H1 (cell line): ENCODE measurements at regions not wholly inside any gene's neighbourhood (a gene's known extent, or its start where the extent isn't known, plus 50 kb on each side); places are given as distances from the start of the nearest gene placed in this dataset.

ENCODE experiments used
- CTCF ChIA-PET: fragments of 300-600 bp; sonication (Branson Sonifier 250); formaldehyde crosslinking; loops from one replicate; lab custom pipeline; 2021; ENCODE audit not compliant: partially characterized antibody; lab: Charles Lee
- POLR2A ChIA-PET: fragments of 300-600 bp; sonication (Branson Sonifier 250); formaldehyde crosslinking; loops from one replicate; lab custom pipeline; 2021; ENCODE audit warnings: inconsistent platforms; ENCODE audit not compliant: partially characterized antibody; lab: Charles Lee
- DNase-seq, 2 experiments: peaks; one replicate each; pipeline versions ENCODE4 v3.0.0 to v3.0.0-alpha.2; 2010 to 2022; ENCODE audit warnings: low spot score in 2 of 2, low read depth in 1 of 2, mixed read lengths in 1 of 2
- FAIRE-seq: peaks from 2 replicates; lab custom pipeline; 2011; peaks lifted over from hg19 to GRCh38; lab: Jason Lieb, UNC
- H2AFZ ChIP-seq: 2 replicates; pipeline ENCODE4 v1.8.1; 2012; ENCODE audit warnings: low read length, inconsistent platforms
- H2AK5ac ChIP-seq: 2 replicates; pipeline ENCODE4 v1.6.1; 2013; ENCODE audit warnings: low read depth, low read length
- H2BK120ac ChIP-seq: replicated peaks from 2 replicates; pipeline ENCODE3; 2013; ENCODE audit warnings: low read depth, low read length, inconsistent platforms
- H2BK12ac ChIP-seq: 2 replicates; pipeline ENCODE4 v1.6.1; 2013; ENCODE audit warnings: low read depth, low read length
- H2BK15ac ChIP-seq: 2 replicates; pipeline ENCODE4 v1.6.1; 2013; ENCODE audit warnings: low read length
- H2BK20ac ChIP-seq: 2 replicates; pipeline ENCODE4 v1.6.1; 2013; ENCODE audit warnings: low read length
- H2BK5ac ChIP-seq: 2 replicates; pipeline ENCODE4 v1.6.1; 2013; ENCODE audit warnings: low read depth, low read length
- H3K14ac ChIP-seq: 2 replicates; pipeline ENCODE4 v1.6.1; 2013; ENCODE audit warnings: inconsistent platforms; ENCODE audit not compliant: insufficient read length
- H3K18ac ChIP-seq: 2 replicates; pipeline ENCODE4 v1.6.1; 2013; ENCODE audit warnings: low read length; ENCODE audit errors: extremely low read depth
- H3K23ac ChIP-seq: 2 replicates; pipeline ENCODE4 v1.6.1; 2013; ENCODE audit warnings: inconsistent platforms; ENCODE audit not compliant: insufficient read length
- H3K23me2 ChIP-seq: 2 replicates; pipeline ENCODE4 v1.6.1; 2013; ENCODE audit warnings: low read depth, low read length
- H3K27ac ChIP-seq: 2 replicates; pipeline ENCODE4 v1.6.1; 2011; ENCODE audit warnings: low read depth, low read length, inconsistent platforms
- H3K27me3 ChIP-seq, 4 experiments: replicated peaks in 1 of 4; 1 replicate in 1 of 4; 2 replicates in 3 of 4; pipeline versions ENCODE4 v1.6.1 to v1.8.1; 2011 to 2013; ENCODE audit warnings: low read length in 3 of 4, mild to moderate bottlenecking in 3 of 4, inconsistent platforms in 2 of 4, mixed read lengths in 2 of 4, moderate library complexity in 1 of 4; ENCODE audit not compliant: control insufficient read depth in 3 of 4, insufficient read depth in 3 of 4; ENCODE audit errors: extremely low read depth in 1 of 4
- H3K36me3 ChIP-seq, 4 experiments: 2 replicates each; pipeline versions ENCODE4 v1.6.1 to v1.8.1; 2011 to 2013; ENCODE audit warnings: mild to moderate bottlenecking in 4 of 4, low read length in 3 of 4, moderate library complexity in 2 of 4, control low read depth in 1 of 4, inconsistent platforms in 1 of 4; ENCODE audit not compliant: insufficient read depth in 4 of 4, control insufficient read depth in 2 of 4
- H3K4ac ChIP-seq: replicated peaks from 2 replicates; pipeline ENCODE3; 2013; ENCODE audit warnings: low read length, low read depth, mixed read lengths, inconsistent platforms; ENCODE audit not compliant: insufficient read length
- H3K4me1 ChIP-seq, 4 experiments: replicated peaks in 1 of 4; 1 replicate in 1 of 4; 2 replicates in 3 of 4; pipeline versions ENCODE4 v1.6.1 to v1.8.1; 2011 to 2013; ENCODE audit warnings: low read length in 3 of 4, inconsistent platforms in 2 of 4, mixed read lengths in 1 of 4; ENCODE audit not compliant: insufficient read depth in 4 of 4, control insufficient read depth in 3 of 4
- H3K4me2 ChIP-seq, 2 experiments: 2 replicates each; pipeline versions ENCODE4 v1.6.1 to v1.8.1; 2011 to 2013; ENCODE audit warnings: low read depth in 2 of 2, low read length in 2 of 2, control low read depth in 1 of 2, inconsistent platforms in 1 of 2, mild to moderate bottlenecking in 1 of 2; ENCODE audit not compliant: insufficient read depth in 1 of 2
- H3K4me3 ChIP-seq, 4 experiments: fragments of 200-600, 300-600 bp in 1 of 4; sonication (generic), shearing (Covaris generic), sonication (Bioruptor Twin) in 1 of 4; 2 replicates each; pipeline versions ENCODE4 v1.5.1 to v1.8.1; 2011 to 2016; ENCODE audit warnings: low read length in 4 of 4, low read depth in 3 of 4, control low read depth in 2 of 4, inconsistent platforms in 2 of 4, mild to moderate bottlenecking in 2 of 4, mixed read lengths in 1 of 4, moderate library complexity in 1 of 4; ENCODE audit not compliant: insufficient read depth in 2 of 4; ENCODE audit errors: extremely low read depth in 1 of 4
- H3K56ac ChIP-seq: replicated peaks from 2 replicates; pipeline ENCODE3; 2013; ENCODE audit warnings: low read depth, mild to moderate bottlenecking, mixed read lengths, low read length, inconsistent platforms; ENCODE audit not compliant: insufficient read length
- H3K79me1 ChIP-seq: 2 replicates; pipeline ENCODE4 v1.6.1; 2013; ENCODE audit warnings: low read depth, low read length, control low read depth
- H3K79me2 ChIP-seq, 2 experiments: 2 replicates each; pipeline versions ENCODE4 v1.6.1 to v1.8.1; 2012 to 2013; ENCODE audit warnings: low read length in 2 of 2, mild to moderate bottlenecking in 2 of 2, inconsistent platforms in 1 of 2; ENCODE audit not compliant: insufficient read depth in 2 of 2, control insufficient read depth in 1 of 2
- H3K9ac ChIP-seq, 4 experiments: replicated peaks in 1 of 4; 1 replicate in 1 of 4; 2 replicates in 3 of 4; pipeline versions ENCODE4 v1.6.1 to v1.8.1; 2011 to 2013; ENCODE audit warnings: low read depth in 3 of 4, low read length in 3 of 4, control low read depth in 2 of 4, mild to moderate bottlenecking in 2 of 4, moderate library complexity in 2 of 4, inconsistent platforms in 1 of 4; ENCODE audit errors: extremely low read depth in 1 of 4
- H3K9me3 ChIP-seq, 2 experiments: 2 replicates each; pipeline versions ENCODE4 v1.6.1 to v1.8.1; 2012 to 2013; ENCODE audit warnings: mild to moderate bottlenecking in 2 of 2, moderate library complexity in 2 of 2, control low read depth in 1 of 2, inconsistent platforms in 1 of 2, low read depth in 1 of 2, low read length in 1 of 2, mixed read lengths in 1 of 2; ENCODE audit not compliant: insufficient read depth in 2 of 2
- H4K20me1 ChIP-seq, 2 experiments: replicated peaks in 1 of 2; 2 replicates each; pipeline versions ENCODE3 to v1.8.1; 2011 to 2013; ENCODE audit warnings: inconsistent platforms in 2 of 2, low read length in 2 of 2, mild to moderate bottlenecking in 1 of 2; ENCODE audit not compliant: insufficient read depth in 2 of 2, control insufficient read depth in 1 of 2
- H4K5ac ChIP-seq: 2 replicates; pipeline ENCODE4 v1.6.1; 2013; ENCODE audit warnings: low read length, low read depth, mixed read lengths, inconsistent platforms; ENCODE audit not compliant: insufficient read length
- H4K8ac ChIP-seq: 2 replicates; pipeline ENCODE4 v1.8.0; 2013; ENCODE audit warnings: mild to moderate bottlenecking, moderate library complexity, low read length, inconsistent platforms; ENCODE audit not compliant: insufficient read depth; ENCODE audit errors: extremely low read depth
- H4K91ac ChIP-seq: replicated peaks from 2 replicates; pipeline ENCODE3; 2013; ENCODE audit warnings: low read length, mixed read lengths, inconsistent platforms; ENCODE audit not compliant: insufficient read length
- BACH1 ChIP-seq: IDR thresholded peaks from 2 replicates; pipeline ENCODE4 v1.6.1; 2012; ENCODE audit warnings: low read length, improper control_type of control experiment
- BRCA1 ChIP-seq: IDR thresholded peaks from 2 replicates; pipeline ENCODE4 v1.6.1; 2012; ENCODE audit warnings: low read depth, low read length, improper control_type of control experiment
- CREB1 ChIP-seq: IDR thresholded peaks from 2 replicates; pipeline ENCODE4 v1.6.1; 2012; ENCODE audit warnings: inconsistent platforms
- CTBP2 ChIP-seq: IDR thresholded peaks from 2 replicates; pipeline ENCODE4 v1.7.0; 2011; ENCODE audit warnings: borderline replicate concordance, mild to moderate bottlenecking, moderate library complexity, mixed read lengths, low read length; ENCODE audit not compliant: insufficient read depth, insufficient read length
- GABPA ChIP-seq: IDR thresholded peaks from 2 replicates; pipeline ENCODE4 v1.6.1; 2011; ENCODE audit warnings: mild to moderate bottlenecking, low read length, moderate library complexity, borderline replicate concordance; ENCODE audit not compliant: insufficient read depth
- HDAC2 ChIP-seq, 2 experiments: fragments of 300-600 bp in 1 of 2; sonication (generic) in 1 of 2; IDR thresholded peaks; 2 replicates each; pipeline ENCODE4 v1.6.1; 2011 to 2012; ENCODE audit warnings: low read depth in 2 of 2, low read length in 2 of 2, mild to moderate bottlenecking in 2 of 2, moderate library complexity in 2 of 2, borderline replicate concordance in 1 of 2, inconsistent platforms in 1 of 2
- PHF8 ChIP-seq: fragments of 200-600 bp; sonication (generic); conservative IDR thresholded peaks from 2 replicates; pipeline ENCODE4 v1.7.1; 2012; ENCODE audit warnings: low read depth, mild to moderate bottlenecking, inconsistent platforms, low read length, moderate library complexity
- POLR2A ChIP-seq, 2 experiments: IDR thresholded peaks; 1 replicate in 1 of 2; 2 replicates in 1 of 2; pipeline ENCODE4 v1.6.1; 2011; ENCODE audit warnings: low read depth in 2 of 2, low read length in 2 of 2, mild to moderate bottlenecking in 2 of 2; ENCODE audit errors: control extremely low read depth in 1 of 2
- RBBP5 ChIP-seq: IDR thresholded peaks from 2 replicates; pipeline ENCODE4 v1.7.1; 2012; ENCODE audit warnings: low read depth, mild to moderate bottlenecking, inconsistent platforms, low read length, moderate library complexity, borderline replicate concordance
- RFX5 ChIP-seq: IDR thresholded peaks from 2 replicates; pipeline ENCODE4 v1.6.1; 2011; ENCODE audit warnings: low read depth, low read length, improper control_type of control experiment, borderline replicate concordance
- SP2 ChIP-seq: IDR thresholded peaks from 2 replicates; pipeline ENCODE4 v1.6.1; 2012; ENCODE audit warnings: mild to moderate bottlenecking, low read length, inconsistent platforms
- TAF7 ChIP-seq: optimal IDR thresholded peaks from 2 replicates; pipeline ENCODE3; 2011; ENCODE audit warnings: low read depth, mild to moderate bottlenecking, inconsistent platforms, low read length, moderate library complexity, borderline replicate concordance
- YY1 ChIP-seq: IDR thresholded peaks from 2 replicates; pipeline ENCODE4 v1.6.1; 2011; ENCODE audit warnings: low read depth, mild to moderate bottlenecking, low read length
- ZNF274 ChIP-seq: IDR thresholded peaks from 2 replicates; pipeline ENCODE4 v1.7.0; 2012; ENCODE audit warnings: low read length, borderline replicate concordance; ENCODE audit errors: extremely low read depth
- WGBS, 2 experiments: shearing (Covaris generic) in 1 of 2; methylation state at CpG; one replicate each; pipeline versions ENCODE4 v1.1.6 to v1.1.7; 2013 to 2015; ENCODE audit warnings: low lambda C conversion rate in 2 of 2, mixed read lengths in 2 of 2, inconsistent platforms in 1 of 2, low coverage in 1 of 2, missing lambda C conversion rate in 1 of 2; ENCODE audit not compliant: insufficient replicate concordance in 2 of 2, insufficient coverage in 1 of 2, insufficient read length in 1 of 2; ENCODE audit errors: extremely low coverage in 1 of 2, missing lambda C conversion rate in 1 of 2; 5-methylcytosine and 5-hydroxymethylcytosine counted together
- TF ChIP-seq, protein P1 (sequence below): IDR thresholded peaks from 2 replicates; pipeline ENCODE4 v1.6.1; 2011; ENCODE audit warnings: low read length, improper control_type of control experiment

DNA sequence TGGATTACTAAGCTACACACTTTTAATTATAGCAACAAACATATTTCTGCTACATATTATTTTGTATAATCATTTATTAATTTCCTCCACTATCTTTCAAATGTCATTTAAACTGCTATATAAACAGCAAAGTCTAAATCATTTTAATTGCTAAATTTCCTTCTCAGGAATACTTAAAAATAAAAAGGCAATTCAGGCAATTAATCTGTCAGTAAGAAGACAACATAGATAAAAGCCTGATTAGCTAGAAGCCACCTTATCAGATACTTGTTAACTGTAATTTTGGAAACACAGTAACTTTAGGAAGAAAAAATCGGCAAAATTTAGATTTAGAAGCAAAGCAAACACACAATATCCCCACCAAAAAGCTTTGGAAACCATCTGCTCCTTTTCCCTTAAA, 188.2 kb upstream of the ZNF804A start:
- H4K20me1 ChIP-seq: no peaks in the 10 kb centered on the region
- H3K14ac ChIP-seq: no peak overlapping the region
- H3K4me3 ChIP-seq: no peak overlapping the region
- DNase-seq: no peak
- no peaks in the 10 kb centered on the region; the same call in 1 of the 2 replicates for H3K23me2 ChIP-seq
- H2BK120ac ChIP-seq: no peak overlapping the region
- H3K9me3 ChIP-seq: no peaks in the 10 kb centered on the region; a peak in 1 of 4 replicates
- no peaks in the 10 kb centered on the region for H3K79me1 ChIP-seq
- H3K23ac ChIP-seq: no peak overlapping the region
- H3K18ac ChIP-seq: no peak overlapping the region
- FAIRE-seq: no peak
- no peak overlapping the region for H2AK5ac ChIP-seq
- no peak overlapping the region for H3K4me2 ChIP-seq
- no peak overlapping the region for H2AFZ ChIP-seq
- no peaks in the 10 kb centered on the region for H3K79me2 ChIP-seq
- H3K36me3 ChIP-seq: peaks cover 0 to 2% (median 0%) of the 10 kb centered on the region in 4 experiments; a peak in 1 of 8 replicates
- no peak overlapping the region for H3K56ac ChIP-seq
- no peak overlapping the region for H4K91ac ChIP-seq
- H3K9ac ChIP-seq: no peak overlapping the region
- no peak overlapping the region for H4K8ac ChIP-seq
- no peak overlapping the region for H2BK5ac ChIP-seq
- H3K4ac ChIP-seq: no peak overlapping the region
- no peaks in the 10 kb centered on the region for H3K4me1 ChIP-seq
- H3K27ac ChIP-seq: no peak overlapping the region
- no peak overlapping the region for H2BK12ac ChIP-seq
- ChIA-PET CTCF (no interaction called here), POLR2A (no interaction called here)
- no peaks in the 10 kb centered on the region for H3K27me3 ChIP-seq
- H2BK15ac ChIP-seq: no peak overlapping the region
- 81% methylated on average over 1 of the region's 1 CpG; no CpG with 5 or more reads in 1 of the 2 experiments for WGBS, 2 experiments
- no peak overlapping the region for H4K5ac ChIP-seq
- no peak overlapping the region for H2BK20ac ChIP-seq
- TF ChIP-seq RFX5: no peak
- TF ChIP-seq BRCA1: no peak
- no peak for TF ChIP-seq BACH1
- no peak for TF ChIP-seq SP2
- no peak for TF ChIP-seq HDAC2 (IDR thresholded peaks at IDR 0.05; ENCODE audit: borderline replicate concordance in 1 of 2, low read depth in 2 of 2, low read length in 2 of 2)
- no peak for TF ChIP-seq PHF8
- no peak for TF ChIP-seq RBBP5
- TF ChIP-seq TAF7: no peak
- no peak for TF ChIP-seq GABPA
- no peak for TF ChIP-seq POLR2A (IDR thresholded peaks at IDR 0.05; ENCODE audit: control extremely low read depth in 1 of 2, low read depth in 2 of 2, low read length in 2 of 2)
- no peak for TF ChIP-seq ZNF274
- TF ChIP-seq, protein P1, sequence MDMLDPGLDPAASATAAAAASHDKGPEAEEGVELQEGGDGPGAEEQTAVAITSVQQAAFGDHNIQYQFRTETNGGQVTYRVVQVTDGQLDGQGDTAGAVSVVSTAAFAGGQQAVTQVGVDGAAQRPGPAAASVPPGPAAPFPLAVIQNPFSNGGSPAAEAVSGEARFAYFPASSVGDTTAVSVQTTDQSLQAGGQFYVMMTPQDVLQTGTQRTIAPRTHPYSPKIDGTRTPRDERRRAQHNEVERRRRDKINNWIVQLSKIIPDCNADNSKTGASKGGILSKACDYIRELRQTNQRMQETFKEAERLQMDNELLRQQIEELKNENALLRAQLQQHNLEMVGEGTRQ: no peak
- TF ChIP-seq CTBP2: no peak
- TF ChIP-seq CREB1: no peak
- TF ChIP-seq YY1: no peak
